HS-27A (cell line): ENCODE measurements at regions not wholly inside any gene's neighbourhood (a gene's known extent, or its start where the extent isn't known, plus 50 kb on each side); places are given as distances from the start of the nearest gene placed in this dataset.

ENCODE experiments used
- DNase-seq: peaks from one replicate; pipeline ENCODE4 v3.0.0-alpha.2; 2012; ENCODE audit warnings: low read depth, missing footprints

GRCh38 chr15:94099574-94099960 lies 131.8 kb upstream of the MCTP2 start:
- no peak for DNase-seq

- DNase-seq = no peak
These were observed 132.3 kb upstream of the MCTP2 start for GRCh38 chr15:94098921-94099573.

DNA sequence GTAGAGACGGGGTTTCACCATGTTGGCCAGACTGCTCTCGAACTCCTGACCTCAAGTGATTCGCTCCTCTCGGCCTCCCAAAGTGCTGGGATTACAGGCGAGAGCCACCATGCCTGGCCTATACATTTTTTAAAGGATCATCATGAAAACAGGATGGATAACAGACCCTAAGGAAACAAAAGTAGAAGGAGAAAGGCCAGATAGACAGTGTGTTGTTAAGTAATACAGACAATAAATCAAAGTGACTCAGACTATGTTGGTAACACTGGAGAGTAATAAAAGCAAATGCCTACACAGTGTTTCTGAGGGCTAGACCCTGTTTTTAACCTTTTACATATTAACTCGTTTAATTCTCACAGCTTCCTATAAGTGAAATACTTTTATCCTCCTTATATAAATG lies 133.8 kb upstream of the MCTP2 start:
- no peak for DNase-seq

DNA sequence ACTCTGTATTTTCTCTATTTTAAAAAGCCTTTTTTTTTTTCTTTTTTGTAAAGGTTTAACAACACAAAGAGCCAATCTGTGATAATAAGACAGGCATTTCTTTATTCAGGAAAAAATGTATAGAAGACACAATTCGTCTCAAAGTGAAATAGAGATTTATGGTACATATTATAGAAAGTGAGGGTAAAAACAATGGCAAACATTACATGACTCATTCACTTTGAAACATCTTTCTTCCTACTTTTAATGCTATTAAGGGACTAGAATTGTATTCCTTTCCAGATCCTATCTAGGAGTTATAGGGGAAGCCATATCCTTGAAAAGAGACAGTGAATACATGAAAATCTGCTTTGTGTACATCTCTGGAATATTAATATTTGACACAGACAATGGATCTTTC lies 137.1 kb upstream of the MCTP2 start:
- DNase-seq = no peak

GRCh38 chr15:94086341-94086740 lies 145.0 kb upstream of the MCTP2 start:
- DNase-seq = no peak

DNA sequence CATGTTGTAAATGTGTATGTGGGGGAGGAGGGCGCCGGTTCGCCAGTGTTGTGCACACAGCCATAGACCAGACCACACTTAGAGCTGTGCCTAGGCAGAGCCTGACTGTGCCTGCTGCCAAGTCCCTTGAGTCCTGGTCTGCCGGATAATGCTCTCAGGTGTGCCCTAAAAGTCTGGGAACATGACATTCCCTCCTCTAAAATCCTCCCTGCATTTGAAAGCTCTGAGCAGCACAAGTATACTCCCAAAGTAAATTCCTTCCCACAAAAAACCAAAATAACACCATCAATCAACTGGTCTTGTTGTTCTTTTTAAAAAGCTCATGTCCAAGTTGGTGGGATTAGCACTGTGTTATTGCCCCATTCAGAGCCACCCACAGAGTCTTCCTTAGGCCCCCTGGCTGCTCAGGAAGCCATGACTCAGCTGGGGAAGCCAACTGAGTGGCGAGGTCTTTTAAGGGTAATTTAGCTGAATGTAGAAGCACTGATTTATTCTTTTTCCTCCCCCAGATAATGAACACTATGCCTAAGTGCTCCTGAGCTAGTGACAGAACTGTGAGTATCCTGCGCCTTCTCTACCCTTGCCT lies 147.8 kb upstream of the MCTP2 start:
- no peak for DNase-seq

DNA sequence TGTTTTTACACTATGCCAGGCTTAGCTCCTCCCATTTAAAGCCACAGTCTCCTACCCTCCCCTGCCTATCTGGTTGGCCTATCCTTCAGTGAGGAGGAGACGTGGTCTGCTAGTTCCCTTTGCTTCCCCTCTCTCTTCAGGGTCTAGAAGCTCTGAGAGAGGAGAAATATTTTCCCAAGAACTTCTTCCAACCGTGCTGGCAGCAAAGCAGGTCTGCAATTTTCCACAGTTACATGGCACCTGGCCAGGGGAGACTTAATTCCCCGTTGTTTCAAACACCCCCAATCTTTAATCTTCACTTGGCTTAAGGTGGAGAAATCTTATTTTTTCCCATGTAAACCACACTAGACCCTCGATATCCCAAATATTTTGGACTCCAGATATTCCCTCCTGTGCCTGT lies 149.5 kb upstream of the MCTP2 start:
- DNase-seq = no peak

DNA sequence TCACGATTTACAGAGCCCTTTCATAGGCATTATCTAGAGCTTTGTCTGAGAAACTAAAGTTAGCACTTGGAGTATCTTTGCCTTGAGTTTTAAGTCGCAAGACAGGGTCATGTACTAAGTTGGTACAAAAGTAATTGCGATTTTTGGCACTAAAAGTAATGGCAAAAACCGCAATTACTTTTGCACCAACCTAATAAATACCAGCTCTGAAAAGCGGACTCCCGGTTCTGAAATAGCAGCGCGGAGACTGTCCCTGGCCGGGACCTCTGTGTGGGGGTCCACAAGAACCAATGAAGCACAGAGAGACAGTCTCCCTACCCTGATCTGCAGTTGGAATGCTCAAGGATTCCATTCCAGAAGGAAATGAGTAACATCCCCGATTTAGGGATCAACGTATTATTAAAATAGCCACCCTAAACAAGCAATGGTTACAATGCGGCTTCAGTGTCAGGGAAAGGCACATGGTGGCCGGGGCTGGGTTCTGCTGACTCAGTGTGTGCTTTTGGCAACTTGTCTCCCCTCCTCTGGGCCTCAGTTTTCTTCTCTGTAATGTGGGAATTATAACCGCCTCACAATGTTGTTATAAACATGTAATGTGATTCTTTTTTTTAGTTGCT lies 150.3 kb upstream of the MCTP2 start:
- no peak for DNase-seq

- no peak for DNase-seq
These were observed 150.9 kb upstream of the MCTP2 start for GRCh38 chr15:94080416-94080815.

DNA sequence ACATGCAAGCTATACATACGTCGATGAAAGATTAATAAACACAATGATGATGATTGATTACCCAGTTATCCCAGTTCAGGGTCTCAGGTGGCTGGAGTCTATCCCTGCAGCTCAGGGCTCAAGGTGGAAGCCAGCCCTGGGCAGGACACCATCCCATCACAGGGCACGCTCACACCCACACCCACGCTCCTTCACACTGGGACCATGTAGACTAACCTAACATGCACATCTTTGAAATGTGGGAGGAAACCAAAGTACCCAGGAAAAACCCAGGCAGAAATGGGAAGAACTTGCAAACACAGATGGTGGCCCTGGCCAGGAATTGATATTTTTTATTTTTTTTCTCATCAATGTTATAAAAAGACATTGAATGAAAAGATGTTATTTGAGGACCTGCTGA lies 151.4 kb upstream of the MCTP2 start:
- no peak for DNase-seq

- no peak for DNase-seq
These were observed 151.9 kb upstream of the MCTP2 start for GRCh38 chr15:94079459-94079858.

- no peak for DNase-seq
These were observed 153.4 kb upstream of the MCTP2 start for GRCh38 chr15:94077938-94078337.

DNA sequence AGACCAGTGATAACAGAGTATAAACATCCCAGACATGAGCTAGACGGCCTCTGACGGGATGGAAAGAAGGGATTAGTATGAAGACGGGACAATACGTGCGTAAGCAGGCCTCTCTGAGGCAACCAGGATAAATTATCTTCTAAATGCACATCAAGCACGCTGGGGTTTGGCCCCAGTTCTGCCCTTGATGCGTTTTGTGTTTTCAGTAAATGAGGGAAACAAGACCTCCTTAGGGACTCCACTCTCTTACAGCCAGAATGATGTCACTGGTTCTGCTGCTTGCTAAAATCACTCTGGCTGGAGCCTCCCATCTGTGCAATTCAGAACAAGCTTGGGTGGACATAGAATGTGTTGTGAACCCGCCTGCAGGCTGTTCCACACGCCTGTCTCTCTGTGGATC lies 156.0 kb upstream of the MCTP2 start:
- no peak for DNase-seq

GRCh38 chr15:94070356-94071295 lies 160.7 kb upstream of the MCTP2 start:
- no peak for DNase-seq

DNA sequence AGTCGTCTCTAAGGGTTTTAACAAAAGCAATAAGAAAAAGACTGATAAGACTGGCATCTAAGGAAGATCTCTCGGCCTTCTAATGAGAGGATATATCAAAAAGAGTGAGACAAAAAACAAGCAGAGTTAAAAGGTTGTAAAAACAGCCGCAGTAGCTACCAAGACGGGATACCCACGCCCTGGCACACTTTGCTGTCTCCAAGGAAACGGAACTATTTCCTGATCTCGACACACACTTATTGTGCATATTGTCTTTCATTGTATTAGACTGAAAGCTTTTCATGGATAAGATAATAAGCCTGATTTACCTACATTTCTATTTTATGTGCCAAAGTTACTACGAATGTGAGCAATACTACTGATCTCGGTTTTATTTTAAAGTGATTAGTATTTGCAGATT lies 161.5 kb upstream of the MCTP2 start:
- no peak for DNase-seq

- no peak for DNase-seq
These were observed 164.6 kb upstream of the MCTP2 start for GRCh38 chr15:94066811-94067210.

GRCh38 chr15:94066046-94066445 lies 165.3 kb upstream of the MCTP2 start:
- DNase-seq = no peak

DNA sequence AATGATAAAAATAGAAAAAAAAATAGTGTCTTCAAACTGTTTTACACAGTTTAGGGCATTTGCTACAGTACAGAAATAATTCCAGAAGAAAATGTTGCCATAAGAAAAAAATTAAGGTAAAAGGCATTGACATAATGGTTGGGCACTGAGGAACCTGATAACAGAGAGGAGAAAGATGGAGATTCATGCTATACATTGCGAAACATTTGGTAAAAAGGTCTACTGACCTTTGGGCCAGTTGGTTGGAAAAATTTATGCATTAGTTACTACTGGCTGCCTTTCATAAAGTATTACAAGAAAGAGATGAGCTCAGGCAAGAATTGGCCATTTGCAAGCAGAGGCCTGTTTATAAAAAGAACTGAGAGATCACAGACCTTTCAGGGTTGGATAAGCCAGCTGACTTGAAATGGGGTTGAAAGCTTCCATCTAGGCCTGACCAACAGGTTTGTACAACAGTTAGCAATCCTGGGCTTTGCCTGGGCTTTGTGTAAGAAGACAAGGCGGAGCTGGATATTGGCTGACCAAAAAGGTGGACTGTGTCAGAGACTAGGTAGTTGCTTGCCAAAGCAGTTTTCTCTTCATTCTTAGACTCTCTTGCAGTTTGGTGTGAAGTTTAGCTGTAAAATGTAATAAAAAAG lies 166.6 kb upstream of the MCTP2 start:
- no peak for DNase-seq

DNA sequence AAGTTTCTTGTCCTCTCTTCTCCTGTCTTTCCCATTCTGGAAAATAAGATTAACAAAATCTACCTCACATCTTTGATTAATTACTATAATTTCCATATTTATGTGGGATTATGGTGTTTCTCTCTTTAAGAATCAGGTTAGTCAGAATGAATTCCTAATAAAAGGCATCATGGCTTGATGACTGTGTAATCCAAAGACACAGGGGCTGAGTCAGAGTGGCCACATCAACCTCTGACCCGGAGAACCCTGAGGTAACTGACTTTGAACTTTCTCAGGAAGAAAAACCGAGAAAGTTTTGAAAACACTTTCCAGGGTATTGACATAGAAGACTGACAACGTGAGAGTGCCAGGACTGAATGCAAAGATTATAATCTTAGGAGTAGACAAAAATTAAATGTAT lies 170.3 kb upstream of the MCTP2 start:
- no peak for DNase-seq

GRCh38 chr15:94059013-94059587 lies 172.3 kb upstream of the MCTP2 start:
- DNase-seq = no peak

DNA sequence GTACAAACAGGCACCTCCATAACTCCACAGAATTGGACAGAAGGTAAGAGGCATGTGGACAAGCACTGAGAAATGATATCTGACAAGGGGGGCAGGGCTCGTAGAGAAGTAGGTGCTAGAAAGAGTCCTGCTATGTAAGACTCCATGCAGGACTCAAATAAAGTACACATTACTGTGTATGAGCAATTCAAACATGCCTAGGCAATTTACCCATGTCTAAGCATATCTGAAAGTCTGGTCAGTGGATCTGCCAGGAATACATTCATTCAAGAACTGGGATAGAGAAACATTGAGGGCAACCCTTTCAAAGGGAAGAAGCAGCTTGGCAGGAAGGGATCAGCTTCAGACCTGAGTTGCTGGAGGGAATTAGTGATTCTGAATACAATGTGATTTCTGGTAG lies 174.1 kb upstream of the MCTP2 start:
- DNase-seq = no peak

GRCh38 chr15:94056314-94056713 lies 175.0 kb upstream of the MCTP2 start:
- DNase-seq = no peak
